Upper lobe of left lung (tissue), 4 donors: ENCODE measurements at regions not wholly inside any gene's neighbourhood (a gene's known extent, or its start where the extent isn't known, plus 50 kb on each side); places are given as distances from the start of the nearest gene placed in this dataset.

Experiments used
- CTCF ChIP-seq, 6 experiments: fragments of 450-650 bp in 4 of 6; fragments of 200-600 bp in 2 of 6; sonication (generic) in 2 of 6; IDR thresholded peaks; one replicate each; pipeline ENCODE4 v1.5.1; 2016 to 2019; ENCODE audit warnings: antibody characterized with exemption in 6 of 6
- EP300 ChIP-seq, 4 donors: sonication (generic); formaldehyde crosslinking; IDR thresholded peaks; one replicate each; pipeline ENCODE4 v1.5.1; 2017; ENCODE audit warnings: antibody characterized with exemption in 4 of 4, control low read depth in 2 of 4
- POLR2A ChIP-seq, 4 donors: fragments of 450-650 bp; IDR thresholded peaks; one replicate each; pipeline ENCODE4 v1.5.1; 2016 to 2017; ENCODE audit warnings: antibody characterized with exemption in 4 of 4, mild to moderate bottlenecking in 2 of 4
- POLR2AphosphoS5 ChIP-seq, 2 donors: sonication (generic); formaldehyde crosslinking; IDR thresholded peaks; one replicate each; pipeline ENCODE4 v1.5.1; 2017; ENCODE audit warnings: antibody characterized with exemption in 2 of 2

- TF ChIP-seq CTCF (IDR thresholded peaks at IDR 0.05): peak in 3 of 6 experiments; percentile 7 to 14 (median 12)
- TF ChIP-seq POLR2AphosphoS5 (IDR thresholded peaks at IDR 0.05): no peak
- no peak for TF ChIP-seq POLR2A (IDR thresholded peaks at IDR 0.05)
- TF ChIP-seq EP300 (IDR thresholded peaks at IDR 0.05): no peak
Observed at GRCh38 chrX:68945603-68946228, 116.9 kb downstream of the EFNB1 start.
